ENCODE measurements at regions not wholly inside any gene's neighbourhood (a gene's known extent, or its start where the extent isn't known, plus 50 kb on each side); places are given as distances from the start of the nearest gene placed in this dataset.

GRCh38 chr14:54257424-54257823 lies 139.4 kb upstream of the CDKN3 start:
- no peak overlapping the region for H3K9ac ChIP-seq (ENCODE audit: control insufficient read depth, extremely low read depth, insufficient read depth, low read length)
- H3K4me3 ChIP-seq (ENCODE audit: control insufficient read depth in 2 of 3, extremely low read depth in 1 of 3, insufficient read depth in 2 of 3, low read depth in 1 of 3, low read length in 3 of 3), result no peak overlapping the region
- no peaks in the 10 kb centered on the region for H4K20me1 ChIP-seq (ENCODE audit: control insufficient read depth, extremely low read depth, insufficient read depth, low read length)
- H3K36me3 ChIP-seq (ENCODE audit: control insufficient read depth in 2 of 2, extremely low read depth in 1 of 2, insufficient read depth in 2 of 2, low read length in 2 of 2), result no peaks in the 10 kb centered on the region
- TF ChIP-seq CTCF (optimal IDR thresholded peaks at IDR 0.05 in 1 of 3, IDR thresholded peaks at IDR 0.05 in 1 of 3, conservative IDR thresholded peaks at IDR 0.05 in 1 of 3; ENCODE audit: extremely low read depth in 1 of 3, insufficient read depth in 2 of 3, low read length in 3 of 3) (no peak), EZH2 (IDR thresholded peaks at IDR 0.05; ENCODE audit: low read length) (no peak)
- FAIRE-seq (no peak), DNase-seq (ENCODE audit: low read depth, low spot score) (no peak)
- H3K27me3 ChIP-seq (ENCODE audit: control insufficient read depth, extremely low read depth, insufficient read depth, low read length), result no peaks in the 10 kb centered on the region
- H3K79me2 ChIP-seq (ENCODE audit: control insufficient read depth, insufficient read depth, low read length), result no peaks in the 10 kb centered on the region
- no peaks in the 10 kb centered on the region for H3K9me1 ChIP-seq (ENCODE audit: control insufficient read depth, extremely low read depth, insufficient read depth, low read length)
- no peak overlapping the region for H2AFZ ChIP-seq (ENCODE audit: control insufficient read depth, low read length)
- H3K9me3 ChIP-seq (ENCODE audit: control insufficient read depth, low read depth, low read length), result no peaks in the 10 kb centered on the region
- no peak overlapping the region for H3K4me2 ChIP-seq (ENCODE audit: control insufficient read depth, extremely low read depth, insufficient read depth, low read depth, low read length)
- dilution Hi-C loops (cut with MboI; ENCODE audit: extremely low pct_ligation_motif_present, low sequenced_read_pairs), result no loop called here
- H3K27ac ChIP-seq (ENCODE audit: control insufficient read depth, insufficient read depth, low read length), result no peak overlapping the region
- peaks cover 17% of the 10 kb centered on the region for H3K4me1 ChIP-seq (ENCODE audit: control insufficient read depth, extremely low read depth, insufficient read depth, low read length)

GRCh38 chr14:54258382-54258781 lies 138.4 kb upstream of the CDKN3 start:
- H3K4me1 ChIP-seq (ENCODE audit: control insufficient read depth, extremely low read depth, insufficient read depth, low read length), result peaks cover 8% of the 10 kb centered on the region
- H3K27me3 ChIP-seq (ENCODE audit: control insufficient read depth, extremely low read depth, insufficient read depth, low read length), result no peaks in the 10 kb centered on the region

More at GRCh38 chr14:54258382-54258781, 138.4 kb upstream of the CDKN3 start:
- no peak overlapping the region for H2AFZ ChIP-seq (ENCODE audit: control insufficient read depth, low read length)
- no peaks in the 10 kb centered on the region for H4K20me1 ChIP-seq (ENCODE audit: control insufficient read depth, extremely low read depth, insufficient read depth, low read length)
- H3K36me3 ChIP-seq (ENCODE audit: control insufficient read depth in 2 of 2, extremely low read depth in 1 of 2, insufficient read depth in 2 of 2, low read length in 2 of 2), result no peaks in the 10 kb centered on the region
- no peak overlapping the region for H3K4me3 ChIP-seq (ENCODE audit: control insufficient read depth in 2 of 3, extremely low read depth in 1 of 3, insufficient read depth in 2 of 3, low read depth in 1 of 3, low read length in 3 of 3)
- no peaks in the 10 kb centered on the region for H3K9me1 ChIP-seq (ENCODE audit: control insufficient read depth, extremely low read depth, insufficient read depth, low read length)
- FAIRE-seq (no peak), DNase-seq (ENCODE audit: low read depth, low spot score) (no peak)
- no peaks in the 10 kb centered on the region for H3K79me2 ChIP-seq (ENCODE audit: control insufficient read depth, insufficient read depth, low read length)
- dilution Hi-C loops (cut with MboI; ENCODE audit: extremely low pct_ligation_motif_present, low sequenced_read_pairs), result no loop called here
- no peak overlapping the region for H3K9ac ChIP-seq (ENCODE audit: control insufficient read depth, extremely low read depth, insufficient read depth, low read length)
- H3K27ac ChIP-seq (ENCODE audit: control insufficient read depth, insufficient read depth, low read length), result no peak overlapping the region
- H3K4me2 ChIP-seq (ENCODE audit: control insufficient read depth, extremely low read depth, insufficient read depth, low read depth, low read length), result no peak overlapping the region
- TF ChIP-seq CTCF (optimal IDR thresholded peaks at IDR 0.05 in 1 of 3, IDR thresholded peaks at IDR 0.05 in 1 of 3, conservative IDR thresholded peaks at IDR 0.05 in 1 of 3; ENCODE audit: extremely low read depth in 1 of 3, insufficient read depth in 2 of 3, low read length in 3 of 3) (no peak), EZH2 (IDR thresholded peaks at IDR 0.05; ENCODE audit: low read length) (no peak)
- no peaks in the 10 kb centered on the region for H3K9me3 ChIP-seq (ENCODE audit: control insufficient read depth, low read depth, low read length)
